AG04449 (cell line): ENCODE measurements at regions not wholly inside any gene's neighbourhood (a gene's known extent, or its start where the extent isn't known, plus 50 kb on each side); places are given as distances from the start of the nearest gene placed in this dataset.
"Not testable (repeated sequence)": the region's sequence is repeated elsewhere in the genome, so short reads cannot be mapped to it uniquely, and the experiment has no call there.

Experiments used
- CTCF ChIA-PET: fragments of 350-600 bp; formaldehyde crosslinking; extraction: SDS; loops from one replicate; lab custom pipeline; 2021; ENCODE audit warnings: antibody characterized with exemption; lab: Yijun Ruan, JAX
- POLR2A ChIA-PET: fragments of 400-600, 350-600 bp; formaldehyde crosslinking; extraction: SDS; loops from one replicate; lab custom pipeline; 2020; ENCODE audit warnings: antibody characterized with exemption, inconsistent platforms; lab: Yijun Ruan, JAX
- DNase-seq: peaks from one replicate; pipeline ENCODE4 v3.0.0-alpha.2; 2010; ENCODE audit warnings: low read depth, low spot score
- H3K4me3 ChIP-seq: 2 replicates; pipeline ENCODE4 v1.5.1; 2011; ENCODE audit warnings: low read depth, mild to moderate bottlenecking, control low read depth, low read length
- CTCF ChIP-seq: IDR thresholded peaks from one replicate; pipeline ENCODE4 v1.5.1; 2011; ENCODE audit warnings: mild to moderate bottlenecking, moderate library complexity, low read length, control low read depth, inconsistent platforms; ENCODE audit not compliant: insufficient read depth; ENCODE audit errors: missing control alignments

GRCh38 chr2:132220589-132220988, 58.8 kb upstream of the ANKRD30BL start:
- POLR2A ChIA-PET, CTCF ChIA-PET: not testable (repeated sequence)

GRCh38 chr2:132221886-132222285, 60.1 kb upstream of the ANKRD30BL start:
- DNase-seq, H3K4me3 ChIP-seq, CTCF ChIA-PET, POLR2A ChIA-PET: not testable (repeated sequence)

More at GRCh38 chr2:132220589-132220988, 58.8 kb upstream of the ANKRD30BL start:
- not testable (repeated sequence) for H3K4me3 ChIP-seq, DNase-seq

GRCh38 chr2:132252191-132252893, 90.6 kb upstream of the ANKRD30BL start:
- no peak overlapping the region for H3K4me3 ChIP-seq
- ChIA-PET POLR2A (no interaction called here), CTCF (no interaction called here)
- DNase-seq: no peak
- TF ChIP-seq CTCF: no peak

GRCh38 chr2:132252894-132253264, 91.1 kb upstream of the ANKRD30BL start:
- no peak for DNase-seq
- H3K4me3 ChIP-seq: no peak overlapping the region
- ChIA-PET CTCF (no interaction called here), POLR2A (no interaction called here)
- no peak for TF ChIP-seq CTCF

GRCh38 chr2:132253496-132254305, 91.9 kb upstream of the ANKRD30BL start:
- no peak for DNase-seq
- no peak overlapping the region for H3K4me3 ChIP-seq
- no peak for TF ChIP-seq CTCF
- POLR2A ChIA-PET: no interaction called here
- CTCF ChIA-PET: no interaction called here

GRCh38 chr2:132254306-132254919, 92.7 kb upstream of the ANKRD30BL start:
- CTCF ChIA-PET, H3K4me3 ChIP-seq, POLR2A ChIA-PET, DNase-seq: not testable (repeated sequence)

GRCh38 chr2:132255714-132256113, 94.0 kb upstream of the ANKRD30BL start:
- POLR2A ChIA-PET: no interaction called here
- CTCF ChIA-PET: no interaction called here

More at GRCh38 chr2:132255714-132256113, 94.0 kb upstream of the ANKRD30BL start:
- no peak overlapping the region for H3K4me3 ChIP-seq
- TF ChIP-seq CTCF: no peak
- no peak for DNase-seq
